B cell (primary cell): ENCODE measurements at regions not wholly inside any gene's neighbourhood (a gene's known extent, or its start where the extent isn't known, plus 50 kb on each side); places are given as distances from the start of the nearest gene placed in this dataset.

ENCODE experiments used
- ATAC-seq: fragments of 200-7000 bp; cut with Tn5 transposase; one replicate; pipeline ENCODE4 v1.10.0; 2021; ENCODE audit warnings: low read depth, mild to moderate bottlenecking, moderate number of reproducible peaks, moderate library complexity
- CTCF ChIA-PET: fragments of 350-600 bp; sonication (Branson Sonifier 250); formaldehyde crosslinking; loops from one replicate; lab custom pipeline; 2021; ENCODE audit warnings: antibody characterized with exemption, inconsistent platforms; lab: Charles Lee
- POLR2A ChIA-PET: fragments of 350-600 bp; sonication (Branson Sonifier 250); formaldehyde crosslinking; loops from one replicate; lab custom pipeline; 2021; ENCODE audit warnings: antibody characterized with exemption; lab: Charles Lee
- DNase-seq: peaks from one replicate; pipeline ENCODE4 v3.0.0; 2013
- H2AFZ ChIP-seq: 2 replicates; pipeline ENCODE4 v1.6.1; 2012; ENCODE audit warnings: mild to moderate bottlenecking, low read depth, low read length; ENCODE audit not compliant: insufficient read depth, poor library complexity, severe bottlenecking
- H3K27ac ChIP-seq, 2 donors: 1 replicate in 1 of 2; 2 replicates in 1 of 2; pipeline ENCODE4 v1.5.1; 2012 to 2013; ENCODE audit warnings: low read length in 2 of 2, mild to moderate bottlenecking in 2 of 2, moderate library complexity in 1 of 2
- H3K27me3 ChIP-seq, 4 experiments: fragments of 200-600 bp in 1 of 4; sonication (generic) in 1 of 4; replicated peaks in 1 of 4; 1 replicate in 2 of 4; 2 replicates in 2 of 4; pipeline versions ENCODE4 v1.6.1 to v1.7.0; 2013 to 2016; ENCODE audit warnings: low read length in 3 of 4, mild to moderate bottlenecking in 2 of 4, mixed read lengths in 1 of 4, moderate library complexity in 1 of 4; ENCODE audit not compliant: insufficient read depth in 4 of 4, control insufficient read depth in 3 of 4; ENCODE audit errors: control extremely low read depth in 1 of 4
- H3K36me3 ChIP-seq, 2 experiments: replicated peaks in 1 of 2; 1 replicate in 1 of 2; 2 replicates in 1 of 2; pipeline versions ENCODE4 v1.6.1 to v1.7.1; 2013; ENCODE audit warnings: low read length in 1 of 2; ENCODE audit not compliant: insufficient read depth in 2 of 2, control insufficient read depth in 1 of 2; ENCODE audit errors: control extremely low read depth in 1 of 2, extremely low read depth in 1 of 2
- H3K4me1 ChIP-seq, 2 donors: fragments of 200-600 bp in 1 of 2; sonication (generic) in 1 of 2; 1 replicate in 1 of 2; 2 replicates in 1 of 2; pipeline versions ENCODE4 v1.5.1 to v1.6.1; 2013 to 2017; ENCODE audit warnings: low read length in 2 of 2; ENCODE audit not compliant: control insufficient read depth in 2 of 2, insufficient read depth in 2 of 2
- H3K4me2 ChIP-seq: replicated peaks from 2 replicates; pipeline ENCODE3; 2012; ENCODE audit warnings: mild to moderate bottlenecking, low read depth, low read length; ENCODE audit not compliant: poor library complexity, severe bottlenecking
- H3K4me3 ChIP-seq, 5 experiments: fragments of 200-600 bp in 1 of 5; sonication (generic) in 1 of 5; 1 replicate in 3 of 5; 2 replicates in 2 of 5; pipeline versions ENCODE4 v1.5.1 to v1.7.0; 2011 to 2016; ENCODE audit warnings: low read length in 4 of 5, mild to moderate bottlenecking in 4 of 5, low read depth in 2 of 5, control low read depth in 1 of 5, moderate library complexity in 1 of 5; ENCODE audit not compliant: insufficient read depth in 1 of 5; ENCODE audit errors: control extremely low read depth in 1 of 5, extremely low read depth in 1 of 5
- H3K79me2 ChIP-seq: fragments of 200-600 bp; sonication (generic); one replicate; pipeline ENCODE4 v1.6.0; 2016; ENCODE audit warnings: low read length; ENCODE audit not compliant: control insufficient read depth, insufficient read depth
- H3K9ac ChIP-seq: fragments of 200-600 bp; sonication (generic); 2 replicates; pipeline ENCODE4 v1.6.1; 2017; ENCODE audit warnings: mild to moderate bottlenecking, low read length, moderate library complexity
- H3K9me3 ChIP-seq, 3 donors: one replicate each; pipeline versions ENCODE4 v1.6.1 to v1.7.1; 2013; ENCODE audit warnings: low read length in 2 of 3; ENCODE audit not compliant: control insufficient read depth in 2 of 3, insufficient read depth in 1 of 3; ENCODE audit errors: control extremely low read depth in 1 of 3
- H4K20me1 ChIP-seq: 2 replicates; pipeline ENCODE4 v1.6.0; 2012; ENCODE audit warnings: mild to moderate bottlenecking, low read length; ENCODE audit not compliant: insufficient read depth, control insufficient read depth, poor library complexity, severe bottlenecking
- H3K27ac Mint-ChIP-seq: one replicate; pipeline ENCODE4 v1.8.0; 2021; ENCODE audit warnings: mixed read lengths
- H3K27me3 Mint-ChIP-seq: one replicate; pipeline ENCODE4 v1.8.0; 2021; ENCODE audit warnings: mixed read lengths
- H3K4me1 Mint-ChIP-seq: one replicate; pipeline ENCODE4 v1.8.0; 2021; ENCODE audit warnings: mixed read lengths
- H3K4me3 Mint-ChIP-seq: one replicate; pipeline ENCODE4 v1.8.0; 2021; ENCODE audit warnings: mixed read lengths
- H3K9me3 Mint-ChIP-seq: one replicate; pipeline ENCODE4 v1.8.0; 2022; ENCODE audit warnings: mixed read lengths; ENCODE audit not compliant: insufficient read depth
- EZH2 ChIP-seq: IDR thresholded peaks from 2 replicates; pipeline ENCODE4 v1.6.1; 2012; ENCODE audit warnings: borderline replicate concordance, low read depth, mild to moderate bottlenecking, moderate library complexity, low read length; ENCODE audit not compliant: insufficient read depth, poor library complexity, severe bottlenecking
- WGBS: methylation state at CpG from one replicate; pipeline ENCODE4 v1.1.5; 2013; ENCODE audit warnings: missing lambda C conversion rate; ENCODE audit not compliant: insufficient coverage; 5-methylcytosine and 5-hydroxymethylcytosine counted together
- intact Hi-C: fragments of 100-400 bp; cut with micrococcal nuclease; formaldehyde crosslinking; loops from one replicate; pipeline ENCODE4 v1.10.0; 2022
- TF ChIP-seq, protein P1 (sequence below): fragments of 200-600 bp; IDR thresholded peaks from one replicate; pipeline ENCODE4 v1.8.0; 2022; ENCODE audit warnings: antibody characterized with exemption, mild to moderate bottlenecking

DNA sequence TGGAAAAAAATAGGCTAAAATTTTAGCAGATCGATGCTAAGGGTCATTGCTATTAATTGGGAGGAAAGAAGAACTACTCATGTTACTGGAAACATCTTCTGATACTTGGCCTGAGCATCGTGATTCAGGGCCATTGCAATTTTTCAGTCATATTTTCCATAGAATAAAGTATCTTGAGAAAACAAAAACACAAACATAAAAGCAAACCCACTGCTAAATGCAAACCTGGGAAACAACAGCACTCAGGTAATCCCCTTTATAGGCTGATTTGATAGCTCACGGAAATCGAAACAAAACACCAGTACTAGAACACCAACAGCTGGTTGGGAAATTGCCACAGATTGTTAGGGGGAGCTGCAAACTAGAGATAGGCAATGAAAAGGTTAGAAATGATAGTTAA lies 172.9 kb upstream of the ESRRG start:
- no CpG with 5 or more reads among the region's 4 CpGs for WGBS

DNA sequence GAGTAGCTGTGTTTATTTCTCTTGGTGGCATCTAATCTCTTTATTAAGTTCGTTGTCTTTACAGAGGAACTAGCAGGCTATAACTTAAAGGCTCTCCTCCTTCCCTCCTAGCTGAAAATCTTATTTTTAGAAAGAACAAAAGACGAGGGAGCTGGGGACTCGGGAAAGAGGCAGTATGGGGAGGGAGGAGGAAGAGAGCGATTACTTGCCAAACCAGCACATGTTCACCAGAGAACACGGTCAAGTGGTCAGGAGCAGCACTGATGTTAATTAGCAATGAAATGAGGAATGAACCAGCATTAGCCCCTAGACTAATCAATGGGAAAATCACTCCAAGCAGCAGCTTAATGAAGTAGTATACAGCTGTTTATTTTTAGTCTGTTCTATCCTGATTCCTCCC lies 171.3 kb upstream of the ESRRG start:
- no peaks in the 10 kb centered on the region for H3K36me3 ChIP-seq
- H3K4me3 Mint-ChIP-seq = no peak overlapping the region
- H3K9me3 Mint-ChIP-seq = no peaks in the 10 kb centered on the region
- no peak overlapping the region for H2AFZ ChIP-seq
- TF ChIP-seq, protein P1, sequence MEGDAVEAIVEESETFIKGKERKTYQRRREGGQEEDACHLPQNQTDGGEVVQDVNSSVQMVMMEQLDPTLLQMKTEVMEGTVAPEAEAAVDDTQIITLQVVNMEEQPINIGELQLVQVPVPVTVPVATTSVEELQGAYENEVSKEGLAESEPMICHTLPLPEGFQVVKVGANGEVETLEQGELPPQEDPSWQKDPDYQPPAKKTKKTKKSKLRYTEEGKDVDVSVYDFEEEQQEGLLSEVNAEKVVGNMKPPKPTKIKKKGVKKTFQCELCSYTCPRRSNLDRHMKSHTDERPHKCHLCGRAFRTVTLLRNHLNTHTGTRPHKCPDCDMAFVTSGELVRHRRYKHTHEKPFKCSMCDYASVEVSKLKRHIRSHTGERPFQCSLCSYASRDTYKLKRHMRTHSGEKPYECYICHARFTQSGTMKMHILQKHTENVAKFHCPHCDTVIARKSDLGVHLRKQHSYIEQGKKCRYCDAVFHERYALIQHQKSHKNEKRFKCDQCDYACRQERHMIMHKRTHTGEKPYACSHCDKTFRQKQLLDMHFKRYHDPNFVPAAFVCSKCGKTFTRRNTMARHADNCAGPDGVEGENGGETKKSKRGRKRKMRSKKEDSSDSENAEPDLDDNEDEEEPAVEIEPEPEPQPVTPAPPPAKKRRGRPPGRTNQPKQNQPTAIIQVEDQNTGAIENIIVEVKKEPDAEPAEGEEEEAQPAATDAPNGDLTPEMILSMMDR = no peak
- TF ChIP-seq EZH2 = no peak
- POLR2A ChIA-PET = no interaction called here
- H3K4me2 ChIP-seq = no peak overlapping the region
- no peak overlapping the region for H3K27ac ChIP-seq
- H3K9me3 ChIP-seq = no peaks in the 10 kb centered on the region
- DNase-seq (no peak), ATAC-seq (no peak)
- no peaks in the 10 kb centered on the region for H3K27me3 ChIP-seq
- no peak overlapping the region for H3K4me3 ChIP-seq
- no peak overlapping the region for H3K9ac ChIP-seq
- H4K20me1 ChIP-seq = no peaks in the 10 kb centered on the region
- intact Hi-C loops = no loop called here
- H3K79me2 ChIP-seq = no peaks in the 10 kb centered on the region
- WGBS = 86% methylated on average over 2 of the region's 5 CpGs
- CTCF ChIA-PET = no interaction called here
- H3K27ac Mint-ChIP-seq = no peak overlapping the region
- no peaks in the 10 kb centered on the region for H3K27me3 Mint-ChIP-seq
- no peaks in the 10 kb centered on the region for H3K4me1 ChIP-seq
- no peaks in the 10 kb centered on the region for H3K4me1 Mint-ChIP-seq

More for the DNA sequence above, 172.9 kb upstream of the ESRRG start:
- no peaks in the 10 kb centered on the region for H3K9me3 Mint-ChIP-seq
- ATAC-seq (no peak), DNase-seq (no peak)
- intact Hi-C loops = no loop called here
- TF ChIP-seq EZH2 = no peak
- TF ChIP-seq, protein P1 = no peak
- no peaks in the 10 kb centered on the region for H3K27me3 ChIP-seq
- H3K4me3 ChIP-seq = no peak overlapping the region
- no peak overlapping the region for H3K27ac Mint-ChIP-seq
- H3K27ac ChIP-seq = no peak overlapping the region
- no peaks in the 10 kb centered on the region for H3K27me3 Mint-ChIP-seq
- H3K4me1 Mint-ChIP-seq = no peaks in the 10 kb centered on the region
- H3K4me2 ChIP-seq = no peak overlapping the region
- H3K4me1 ChIP-seq = no peaks in the 10 kb centered on the region
- no peaks in the 10 kb centered on the region for H3K9me3 ChIP-seq
- H2AFZ ChIP-seq = no peak overlapping the region
- H3K4me3 Mint-ChIP-seq = no peak overlapping the region
- ChIA-PET CTCF (no interaction called here), POLR2A (no interaction called here)
- no peaks in the 10 kb centered on the region for H3K79me2 ChIP-seq
- H3K36me3 ChIP-seq = no peaks in the 10 kb centered on the region
- no peak overlapping the region for H3K9ac ChIP-seq
- H4K20me1 ChIP-seq = no peaks in the 10 kb centered on the region
